BE2C (cell line): ENCODE measurements at regions not wholly inside any gene's neighbourhood (a gene's known extent, or its start where the extent isn't known, plus 50 kb on each side); places are given as distances from the start of the nearest gene placed in this dataset.

ENCODE experiments used
- DNase-seq: peaks from one replicate; pipeline ENCODE4 v3.0.0-alpha.2; 2020
- H3K27me3 ChIP-seq: fragments of 250-450 bp; sonication (Bioruptor Pico); 2 replicates; pipeline ENCODE4 v1.5.1; 2020; ENCODE audit warnings: mild to moderate bottlenecking
- H3K36me3 ChIP-seq: fragments of 250-450 bp; sonication (Bioruptor Pico); 2 replicates; pipeline ENCODE4 v1.5.1; 2020; ENCODE audit warnings: mild to moderate bottlenecking
- H3K4me1 ChIP-seq: fragments of 250-450 bp; sonication (Bioruptor Pico); 2 replicates; pipeline ENCODE4 v1.5.1; 2020
- H3K4me3 ChIP-seq: 2 replicates; pipeline ENCODE4 v1.5.1; 2011; ENCODE audit warnings: low read depth, low read length
- H3K9me3 ChIP-seq: fragments of 250-450 bp; sonication (Bioruptor Pico); 2 replicates; pipeline ENCODE4 v1.5.1; 2020
- TF ChIP-seq, protein P1 (sequence below): IDR thresholded peaks from 2 replicates; pipeline ENCODE4 v1.5.1; 2012; ENCODE audit warnings: mild to moderate bottlenecking, low read depth, low read length

DNA sequence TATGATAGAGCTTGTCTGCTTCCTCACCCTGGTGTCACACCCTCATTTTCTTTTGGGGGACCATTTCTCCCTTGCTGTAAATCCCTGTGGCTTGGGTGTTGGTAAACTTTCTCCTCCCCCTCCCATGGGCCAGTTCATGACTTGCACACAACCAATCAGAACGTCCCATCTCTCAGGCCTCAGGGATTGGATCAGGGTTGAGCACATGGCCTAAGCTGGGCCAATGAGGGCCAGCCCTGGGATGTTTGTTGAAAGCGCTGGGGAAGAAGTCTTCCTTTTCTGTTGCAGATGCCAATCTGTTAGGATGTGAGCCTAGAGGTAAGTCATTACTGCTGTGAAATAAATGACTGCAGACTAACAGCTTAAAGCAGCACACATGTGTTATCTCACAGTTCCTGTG lies 136.7 kb downstream of the AACS start:
- H3K9me3 ChIP-seq: no peaks in the 10 kb centered on the region
- no peak for DNase-seq
- H3K4me1 ChIP-seq: no peaks in the 10 kb centered on the region
- H3K4me3 ChIP-seq: no peak overlapping the region
- TF ChIP-seq, protein P1, sequence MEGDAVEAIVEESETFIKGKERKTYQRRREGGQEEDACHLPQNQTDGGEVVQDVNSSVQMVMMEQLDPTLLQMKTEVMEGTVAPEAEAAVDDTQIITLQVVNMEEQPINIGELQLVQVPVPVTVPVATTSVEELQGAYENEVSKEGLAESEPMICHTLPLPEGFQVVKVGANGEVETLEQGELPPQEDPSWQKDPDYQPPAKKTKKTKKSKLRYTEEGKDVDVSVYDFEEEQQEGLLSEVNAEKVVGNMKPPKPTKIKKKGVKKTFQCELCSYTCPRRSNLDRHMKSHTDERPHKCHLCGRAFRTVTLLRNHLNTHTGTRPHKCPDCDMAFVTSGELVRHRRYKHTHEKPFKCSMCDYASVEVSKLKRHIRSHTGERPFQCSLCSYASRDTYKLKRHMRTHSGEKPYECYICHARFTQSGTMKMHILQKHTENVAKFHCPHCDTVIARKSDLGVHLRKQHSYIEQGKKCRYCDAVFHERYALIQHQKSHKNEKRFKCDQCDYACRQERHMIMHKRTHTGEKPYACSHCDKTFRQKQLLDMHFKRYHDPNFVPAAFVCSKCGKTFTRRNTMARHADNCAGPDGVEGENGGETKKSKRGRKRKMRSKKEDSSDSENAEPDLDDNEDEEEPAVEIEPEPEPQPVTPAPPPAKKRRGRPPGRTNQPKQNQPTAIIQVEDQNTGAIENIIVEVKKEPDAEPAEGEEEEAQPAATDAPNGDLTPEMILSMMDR: no peak
- H3K36me3 ChIP-seq: no peaks in the 10 kb centered on the region
- H3K27me3 ChIP-seq: peaks cover 16% of the 10 kb centered on the region

DNA sequence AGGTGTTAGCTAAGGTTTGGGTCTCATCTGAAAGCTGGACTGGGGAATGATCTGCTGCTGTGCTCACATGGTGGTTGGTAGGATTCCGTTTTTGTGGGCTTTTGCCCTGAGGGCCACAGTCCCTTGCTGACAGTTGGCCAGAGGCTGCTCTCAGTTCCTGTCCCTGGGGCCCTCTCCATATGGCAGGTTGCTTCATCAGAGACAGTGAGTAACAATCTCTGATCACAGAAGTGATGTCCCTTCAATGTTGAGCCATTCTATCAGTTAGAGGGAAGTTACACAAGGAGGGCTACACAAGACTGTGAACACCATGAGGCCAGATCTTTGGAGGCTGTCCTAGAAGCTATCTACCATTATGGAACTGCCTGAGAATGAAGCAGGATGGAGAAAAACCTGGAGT lies 137.2 kb downstream of the AACS start:
- H3K27me3 ChIP-seq: peaks cover 16% of the 10 kb centered on the region
- TF ChIP-seq, protein P1: no peak
- no peaks in the 10 kb centered on the region for H3K9me3 ChIP-seq
- no peaks in the 10 kb centered on the region for H3K4me1 ChIP-seq
- no peak for DNase-seq
- no peak overlapping the region for H3K4me3 ChIP-seq
- H3K36me3 ChIP-seq: no peaks in the 10 kb centered on the region

DNA sequence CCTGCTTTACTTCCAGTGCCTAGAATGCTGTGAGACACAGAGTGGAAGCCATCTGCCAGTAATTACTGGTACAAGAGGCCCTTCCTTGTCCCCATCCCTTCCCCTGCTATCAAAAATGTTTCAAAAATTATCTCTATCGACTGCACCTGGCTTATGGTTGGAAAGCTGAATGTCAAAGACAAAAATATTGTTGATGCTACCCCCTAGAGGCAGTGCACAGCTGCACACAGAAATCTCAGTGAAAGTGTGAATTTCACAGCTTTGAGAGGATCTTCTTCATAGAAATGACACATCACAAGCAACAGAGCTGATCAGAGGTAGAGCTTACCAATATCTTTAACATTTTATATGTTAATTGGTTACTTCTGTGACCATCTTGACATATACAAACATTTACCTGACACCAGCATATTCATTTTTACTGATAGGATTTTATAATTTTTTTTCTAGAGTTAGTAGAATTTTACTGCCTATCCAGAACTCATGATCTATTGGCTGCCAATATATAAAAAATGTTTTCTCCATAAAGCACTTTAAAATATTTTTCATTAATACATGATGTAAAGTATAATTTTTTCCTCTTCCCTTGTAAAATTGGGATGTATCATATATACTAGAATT lies 138.0 kb downstream of the AACS start:
- no peak for DNase-seq

DNA sequence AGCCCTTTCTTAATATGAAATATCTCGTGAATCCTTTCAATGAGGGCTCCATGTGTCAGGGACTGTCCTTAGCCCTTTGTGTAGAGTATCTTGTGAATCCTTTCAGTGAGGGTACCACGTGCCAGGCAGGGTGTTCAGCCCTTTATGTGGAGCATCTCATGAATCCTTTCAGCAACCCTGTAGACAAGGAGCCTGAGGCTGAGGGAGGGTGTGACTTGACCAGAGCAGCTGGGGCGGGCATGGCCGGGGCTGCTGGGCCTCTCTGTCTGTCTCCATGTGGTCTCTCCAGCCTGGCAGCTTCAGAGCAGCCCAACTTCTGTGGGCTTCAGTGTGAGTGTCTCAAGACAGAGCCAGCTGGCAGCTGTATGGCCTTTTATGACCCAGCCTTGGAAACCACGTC lies 140.2 kb downstream of the AACS start:
- TF ChIP-seq, protein P1: no peak
- Histone ChIP-seq H3K27me3 (peaks cover 11% of the 10 kb centered on the region), H3K36me3 (no peaks in the 10 kb centered on the region)

More for the DNA sequence above, 138.0 kb downstream of the AACS start:
- TF ChIP-seq, protein P1: peak; percentile 63
- Histone ChIP-seq H3K9me3 (no peaks in the 10 kb centered on the region), H3K4me3 (no peak overlapping the region), H3K36me3 (no peaks in the 10 kb centered on the region), H3K27me3 (peaks cover 16% of the 10 kb centered on the region), H3K4me1 (no peaks in the 10 kb centered on the region)

DNA sequence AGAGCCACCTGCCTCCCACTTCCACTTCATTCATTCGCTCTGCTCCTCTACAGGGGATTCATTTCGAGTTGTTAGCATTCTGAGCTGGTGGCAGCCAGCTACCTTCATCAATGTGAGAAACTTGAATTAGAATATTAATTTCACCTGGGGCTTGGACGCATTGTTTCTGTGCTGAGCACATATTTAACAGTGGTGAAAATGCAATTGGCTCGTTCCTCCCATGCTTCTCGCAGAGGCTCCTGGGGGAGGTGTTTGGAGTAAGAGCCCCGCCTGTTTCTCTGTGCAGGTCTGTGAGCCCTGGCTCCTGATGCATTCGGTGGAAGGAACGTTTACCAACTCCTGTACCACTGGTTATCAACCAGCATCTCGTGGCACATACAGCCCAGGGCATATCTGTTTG lies 141.5 kb downstream of the AACS start:
- H3K9me3 ChIP-seq: no peaks in the 10 kb centered on the region
- no peak for DNase-seq
- TF ChIP-seq, protein P1: no peak
- no peak overlapping the region for H3K4me3 ChIP-seq
- no peaks in the 10 kb centered on the region for H3K4me1 ChIP-seq
- peaks cover 11% of the 10 kb centered on the region for H3K27me3 ChIP-seq
- no peaks in the 10 kb centered on the region for H3K36me3 ChIP-seq

More for the DNA sequence above, 140.2 kb downstream of the AACS start:
- Histone ChIP-seq H3K4me3 (no peak overlapping the region), H3K9me3 (no peaks in the 10 kb centered on the region), H3K4me1 (no peaks in the 10 kb centered on the region)
- no peak for DNase-seq

DNA sequence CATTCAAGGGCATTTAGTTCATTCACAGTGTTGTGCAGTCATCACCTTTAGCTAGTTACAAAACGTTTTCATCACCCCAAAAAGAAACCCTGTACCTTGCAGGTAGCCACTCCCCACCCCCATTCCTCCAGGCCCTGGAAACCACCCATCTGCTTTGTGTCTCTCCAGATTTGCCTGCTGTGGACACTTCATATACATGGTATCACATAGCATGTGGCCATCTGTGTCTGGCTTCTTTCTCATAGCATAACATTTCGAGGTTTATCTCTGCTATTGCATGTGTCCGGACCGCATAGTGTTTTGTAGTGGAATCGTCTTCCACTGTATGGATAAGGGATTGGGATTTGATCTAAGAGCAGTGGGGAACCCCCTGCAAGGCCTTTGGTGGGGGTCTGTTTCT lies 143.1 kb downstream of the AACS start:
- H3K4me3 ChIP-seq: no peak overlapping the region
- no peaks in the 10 kb centered on the region for H3K9me3 ChIP-seq
- H3K36me3 ChIP-seq: no peaks in the 10 kb centered on the region
- peaks cover 11% of the 10 kb centered on the region for H3K27me3 ChIP-seq
- H3K4me1 ChIP-seq: no peaks in the 10 kb centered on the region
- TF ChIP-seq, protein P1: no peak
- no peak for DNase-seq
